ENCODE measurements at regions not wholly inside any gene's neighbourhood (a gene's known extent, or its start where the extent isn't known, plus 50 kb on each side); places are given as distances from the start of the nearest gene placed in this dataset.

- DNase-seq (no peak), FAIRE-seq (no peak), ATAC-seq (no peak)
- no peak for TF ChIP-seq CTCF (IDR thresholded peaks at IDR 0.05)
- WGBS, 2 donors = 88 to 97% methylated on average over 3 of the region's 3 CpGs
- intact Hi-C loops (cut with DNase I) = no loop called here
- Histone ChIP-seq H3K4me3 (no peak overlapping the region), H3K27ac (no peak overlapping the region), H3K4me1 (peaks cover 0 to 16% (median 9%) of the 10 kb centered on the region in 3 donors), H3K36me3 (no peaks in the 10 kb centered on the region), H3K27me3 (no peaks in the 10 kb centered on the region), H3K9me3 (no peaks in the 10 kb centered on the region)
Observed at GRCh38 chr11:95365348-95365747, 134.3 kb upstream of the SESN3 start.

DNA sequence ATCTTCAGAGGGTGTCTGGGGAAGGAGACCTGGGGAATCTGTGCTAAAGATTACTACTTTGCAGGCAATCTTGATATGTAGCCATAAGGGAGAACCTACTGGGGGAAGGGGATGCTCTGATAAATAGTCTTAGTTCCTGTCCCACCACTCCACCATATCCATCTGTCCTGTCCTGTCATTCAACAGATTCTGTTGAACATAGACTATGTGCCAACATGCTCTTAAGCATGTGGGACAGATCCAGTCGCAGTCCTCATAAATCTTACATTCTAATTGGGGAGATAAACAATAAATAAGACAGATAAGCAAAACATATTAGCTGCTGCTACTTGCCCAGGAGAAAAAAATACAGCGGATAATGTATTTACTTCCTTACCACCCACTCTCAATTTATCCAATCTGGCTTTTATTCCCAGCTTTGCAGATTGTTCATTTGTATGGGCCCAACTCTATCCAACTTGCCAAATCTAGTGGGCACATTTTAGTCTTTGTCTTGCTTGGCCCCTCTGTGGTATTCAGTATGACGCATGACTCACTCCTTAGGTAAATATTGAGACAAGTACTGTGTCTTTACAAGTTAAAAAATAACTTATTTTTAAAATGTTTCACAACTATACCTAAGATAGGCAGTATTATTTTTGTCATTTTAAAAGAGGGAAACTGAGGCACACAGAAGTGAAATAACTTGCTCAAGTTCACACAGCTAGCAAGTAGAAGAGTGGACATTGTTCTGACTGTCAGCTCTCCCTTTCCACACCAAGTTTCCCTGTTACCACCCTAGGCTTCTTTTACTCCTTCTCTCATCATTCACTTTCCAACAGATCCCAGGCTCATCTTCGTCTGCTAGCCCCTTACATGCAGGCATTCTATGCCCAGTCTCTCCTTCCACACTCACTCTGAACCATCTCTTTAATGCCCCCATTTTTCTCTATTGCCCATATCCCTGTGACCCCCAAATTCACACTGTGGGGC, 133.6 kb upstream of the SESN3 start:
- peaks cover 0 to 16% (median 9%) of the 10 kb centered on the region in 3 donors for H3K4me1 ChIP-seq
- no peak overlapping the region for H3K4me3 ChIP-seq
- no peaks in the 10 kb centered on the region for H3K9me3 ChIP-seq
- H3K27me3 ChIP-seq = no peaks in the 10 kb centered on the region
- no peak for TF ChIP-seq CTCF (IDR thresholded peaks at IDR 0.05)
- FAIRE-seq (no peak), ATAC-seq (peak; percentile 72 to 97 (median 89)), DNase-seq (no peak)
- 36 to 40% methylated on average over 4 of the region's 4 CpGs for WGBS, 2 donors
- no peaks in the 10 kb centered on the region for H3K36me3 ChIP-seq
- peak overlapping the region in 1 of 4 donors; percentile 28 for H3K27ac ChIP-seq
- intact Hi-C loops (cut with DNase I) = no loop called here

DNA sequence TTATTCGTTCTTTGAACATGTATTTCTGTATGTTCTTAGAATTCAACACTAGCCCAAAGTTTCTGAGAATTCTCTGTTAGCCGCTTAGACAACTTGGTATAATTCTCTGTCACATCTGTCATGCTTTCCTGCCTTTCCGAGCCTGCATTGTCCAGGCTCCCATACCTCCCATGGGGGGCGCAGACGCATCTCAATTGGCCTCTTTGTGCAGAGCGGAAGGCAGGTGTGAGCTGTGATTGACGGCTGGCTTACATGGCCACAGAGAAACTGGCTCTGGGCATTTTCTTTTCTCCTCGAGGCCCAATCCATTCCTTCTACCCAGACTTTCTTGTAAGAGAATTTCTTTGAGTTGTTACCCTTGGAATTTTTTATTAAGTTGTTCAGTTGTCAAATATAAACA, 132.7 kb upstream of the SESN3 start:
- Histone ChIP-seq H3K4me3 (no peak overlapping the region), H3K36me3 (no peaks in the 10 kb centered on the region), H3K4me1 (peaks cover 0 to 16% (median 10%) of the 10 kb centered on the region in 3 donors), H3K27me3 (no peaks in the 10 kb centered on the region), H3K27ac (no peak overlapping the region), H3K9me3 (no peaks in the 10 kb centered on the region)
- DNase-seq (no peak), FAIRE-seq (no peak), ATAC-seq (no peak)
- intact Hi-C loops (cut with DNase I) = no loop called here
- no peak for TF ChIP-seq CTCF (IDR thresholded peaks at IDR 0.05)
- WGBS, 2 donors = 70 to 76% methylated on average over 8 of the region's 8 CpGs

- TF ChIP-seq CTCF (IDR thresholded peaks at IDR 0.05) = no peak
- DNase-seq (no peak), FAIRE-seq (no peak), ATAC-seq (no peak)
- WGBS, 2 donors = 65% methylated on average over 3 of the region's 3 CpGs
- H3K4me3 ChIP-seq = no peak overlapping the region
- no peaks in the 10 kb centered on the region for H3K27me3 ChIP-seq
- H3K36me3 ChIP-seq = no peaks in the 10 kb centered on the region
- intact Hi-C loops (cut with DNase I) = no loop called here
- peaks cover 0 to 16% (median 13%) of the 10 kb centered on the region in 3 donors for H3K4me1 ChIP-seq
- no peaks in the 10 kb centered on the region for H3K9me3 ChIP-seq
- no peak overlapping the region for H3K27ac ChIP-seq
Observed at GRCh38 chr11:95363164-95363563, 132.2 kb upstream of the SESN3 start.

DNA sequence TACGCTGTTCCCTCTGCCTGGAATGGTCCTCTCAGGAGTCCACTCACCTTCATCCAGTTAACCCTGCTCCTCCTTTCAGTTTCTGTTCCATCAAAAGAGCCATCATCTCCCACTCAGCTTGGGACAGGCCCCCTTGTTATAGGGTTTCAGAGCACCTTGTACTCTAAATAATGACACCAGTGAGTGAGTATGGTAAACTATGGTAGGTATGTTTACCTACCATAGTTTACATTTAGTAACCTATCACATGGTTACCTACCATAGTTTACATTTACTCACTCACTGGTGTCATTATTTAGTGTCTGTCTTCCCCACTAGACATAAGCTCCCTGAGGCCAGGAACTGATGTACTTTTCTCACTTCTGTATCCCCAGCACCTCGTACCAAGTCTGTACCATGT, 130.2 kb upstream of the SESN3 start:
- no peaks in the 10 kb centered on the region for H3K36me3 ChIP-seq
- peaks cover 0 to 16% (median 13%) of the 10 kb centered on the region in 3 donors for H3K4me1 ChIP-seq
- no peak overlapping the region for H3K4me3 ChIP-seq
- 88 to 90% methylated on average over 2 of the region's 2 CpGs for WGBS, 2 donors
- no peaks in the 10 kb centered on the region for H3K27me3 ChIP-seq
- TF ChIP-seq CTCF (IDR thresholded peaks at IDR 0.05) = no peak
- ATAC-seq (no peak), DNase-seq (no peak), FAIRE-seq (no peak)
- intact Hi-C loops (cut with DNase I) = no loop called here
- H3K27ac ChIP-seq = no peak overlapping the region
- H3K9me3 ChIP-seq = no peaks in the 10 kb centered on the region

Data from pancreas (tissue), 10 donors.